DND-41 (cell line): ENCODE measurements at regions not wholly inside any gene's neighbourhood (a gene's known extent, or its start where the extent isn't known, plus 50 kb on each side); places are given as distances from the start of the nearest gene placed in this dataset.
"Not testable (repeated sequence)": the region's sequence is repeated elsewhere in the genome, so short reads cannot be mapped to it uniquely, and the experiment has no call there.

Source experiments
- CTCF ChIP-seq: IDR thresholded peaks from 2 replicates; pipeline ENCODE4 v1.5.1; 2012; ENCODE audit warnings: borderline replicate concordance, low read length, moderate library complexity, mild to moderate bottlenecking; ENCODE audit not compliant: poor library complexity, severe bottlenecking; ENCODE audit errors: extremely low read depth
- EZH2 ChIP-seq: IDR thresholded peaks from 3 replicates; pipeline ENCODE4 v1.6.1; 2012; ENCODE audit warnings: borderline replicate concordance, low read depth, mild to moderate bottlenecking, moderate library complexity, low read length, inconsistent platforms; ENCODE audit not compliant: severe bottlenecking

- TF ChIP-seq CTCF, EZH2: not testable (repeated sequence)
Measured at GRCh38 chr4:120256112-120256775, 189.6 kb upstream of the MAD2L1 start.
